ENCODE measurements at regions not wholly inside any gene's neighbourhood (a gene's known extent, or its start where the extent isn't known, plus 50 kb on each side); places are given as distances from the start of the nearest gene placed in this dataset.
"Not testable (repeated sequence)": the region's sequence is repeated elsewhere in the genome, so short reads cannot be mapped to it uniquely, and the experiment has no call there.

GRCh38 chr13:83003185-83003584, 879.1 kb downstream of the SLITRK1 start:
- Histone ChIP-seq H3K4me1 (ENCODE audit: insufficient read depth) (no peaks in the 10 kb centered on the region), H3K4me3 (ENCODE audit: low read depth, low read length) (no peak overlapping the region), H3K36me3 (ENCODE audit: insufficient read depth) (no peaks in the 10 kb centered on the region), H3K27ac (ENCODE audit: low read depth) (no peak overlapping the region)
- DNase-seq (ENCODE audit: extremely low spot score) = no peak

GRCh38 chr13:82993417-82993816, 888.9 kb downstream of the SLITRK1 start:
- Histone ChIP-seq H3K4me3 (ENCODE audit: low read depth, low read length) (no peak overlapping the region), H3K36me3 (ENCODE audit: insufficient read depth) (no peaks in the 10 kb centered on the region), H3K4me1 (ENCODE audit: insufficient read depth) (no peaks in the 10 kb centered on the region), H3K27ac (ENCODE audit: low read depth) (no peak overlapping the region)
- DNase-seq (ENCODE audit: extremely low spot score) = no peak
- WGBS = 90% methylated on average over 2 of the region's 2 CpGs

- no peak overlapping the region for H3K27ac ChIP-seq (ENCODE audit: low read depth)
- H3K36me3 ChIP-seq (ENCODE audit: insufficient read depth) = no peaks in the 10 kb centered on the region
Observed at GRCh38 chr13:82976499-82976898, 905.8 kb downstream of the SLITRK1 start.

GRCh38 chr13:82963226-82964099, 918.8 kb downstream of the SLITRK1 start:
- DNase-seq (ENCODE audit: extremely low spot score) = no peak
- Histone ChIP-seq H3K36me3 (ENCODE audit: insufficient read depth) (no peaks in the 10 kb centered on the region), H3K4me3 (ENCODE audit: low read depth, low read length) (no peak overlapping the region), H3K4me1 (ENCODE audit: insufficient read depth) (no peaks in the 10 kb centered on the region), H3K27ac (ENCODE audit: low read depth) (no peak overlapping the region)
- WGBS = 54% methylated on average over 7 of the region's 7 CpGs

More at GRCh38 chr13:82976499-82976898, 905.8 kb downstream of the SLITRK1 start:
- DNase-seq (ENCODE audit: extremely low spot score) = no peak
- Histone ChIP-seq H3K4me1 (ENCODE audit: insufficient read depth) (no peaks in the 10 kb centered on the region), H3K4me3 (ENCODE audit: low read depth, low read length) (no peak overlapping the region)

GRCh38 chr13:82962397-82962796, 919.9 kb downstream of the SLITRK1 start:
- H3K4me3 ChIP-seq (ENCODE audit: low read depth, low read length) = no peak overlapping the region
- no peaks in the 10 kb centered on the region for H3K4me1 ChIP-seq (ENCODE audit: insufficient read depth)
- H3K27ac ChIP-seq (ENCODE audit: low read depth) = no peak overlapping the region
- 60% methylated on average over 3 of the region's 3 CpGs for WGBS
- DNase-seq (ENCODE audit: extremely low spot score) = no peak
- no peaks in the 10 kb centered on the region for H3K36me3 ChIP-seq (ENCODE audit: insufficient read depth)

- Histone ChIP-seq H3K4me3 (ENCODE audit: low read depth, low read length) (no peak overlapping the region), H3K27ac (ENCODE audit: low read depth) (no peak overlapping the region), H3K4me1 (ENCODE audit: insufficient read depth) (no peaks in the 10 kb centered on the region), H3K36me3 (ENCODE audit: insufficient read depth) (no peaks in the 10 kb centered on the region)
- DNase-seq (ENCODE audit: extremely low spot score) = no peak
- 94% methylated on average over 1 of the region's 1 CpG for WGBS
Observed at GRCh38 chr13:82961757-82962156, 920.5 kb downstream of the SLITRK1 start.

- H3K4me3 ChIP-seq (ENCODE audit: low read depth, low read length); DNase-seq (ENCODE audit: extremely low spot score); H3K27ac ChIP-seq (ENCODE audit: low read depth); H3K36me3 ChIP-seq (ENCODE audit: insufficient read depth); H3K4me1 ChIP-seq (ENCODE audit: insufficient read depth): not testable (repeated sequence)
- WGBS = 88% methylated on average over 6 of the region's 6 CpGs
Observed at GRCh38 chr13:82952336-82952735, 929.9 kb downstream of the SLITRK1 start.

- DNase-seq (ENCODE audit: extremely low spot score) = no peak
- H3K4me3 ChIP-seq (ENCODE audit: low read depth, low read length) = no peak overlapping the region
- H3K36me3 ChIP-seq (ENCODE audit: insufficient read depth) = no peaks in the 10 kb centered on the region
- H3K4me1 ChIP-seq (ENCODE audit: insufficient read depth) = no peaks in the 10 kb centered on the region
- H3K27ac ChIP-seq (ENCODE audit: low read depth) = no peak overlapping the region
Observed at GRCh38 chr13:82947683-82948082, 934.6 kb downstream of the SLITRK1 start.

GRCh38 chr13:82947191-82947621, 935.1 kb downstream of the SLITRK1 start:
- no peaks in the 10 kb centered on the region for H3K4me1 ChIP-seq (ENCODE audit: insufficient read depth)
- H3K4me3 ChIP-seq (ENCODE audit: low read depth, low read length) = no peak overlapping the region
- no peak for DNase-seq (ENCODE audit: extremely low spot score)
- WGBS = 55% methylated on average over 2 of the region's 2 CpGs
- no peak overlapping the region for H3K27ac ChIP-seq (ENCODE audit: low read depth)
- no peaks in the 10 kb centered on the region for H3K36me3 ChIP-seq (ENCODE audit: insufficient read depth)

- Histone ChIP-seq H3K4me1 (ENCODE audit: insufficient read depth) (no peaks in the 10 kb centered on the region), H3K27ac (ENCODE audit: low read depth) (no peak overlapping the region), H3K36me3 (ENCODE audit: insufficient read depth) (no peaks in the 10 kb centered on the region), H3K4me3 (ENCODE audit: low read depth, low read length) (no peak overlapping the region)
- 90% methylated on average over 6 of the region's 6 CpGs for WGBS
- DNase-seq (ENCODE audit: extremely low spot score) = no peak
Observed at GRCh38 chr13:82938644-82939043, 943.6 kb downstream of the SLITRK1 start.

GRCh38 chr13:82934000-82934399, 948.3 kb downstream of the SLITRK1 start:
- no peaks in the 10 kb centered on the region for H3K36me3 ChIP-seq (ENCODE audit: insufficient read depth)
- DNase-seq (ENCODE audit: extremely low spot score) = no peak
- H3K4me3 ChIP-seq (ENCODE audit: low read depth, low read length) = no peak overlapping the region
- WGBS = 30% methylated on average over 2 of the region's 2 CpGs
- H3K27ac ChIP-seq (ENCODE audit: low read depth) = no peak overlapping the region
- no peaks in the 10 kb centered on the region for H3K4me1 ChIP-seq (ENCODE audit: insufficient read depth)

- H3K4me1 ChIP-seq (ENCODE audit: insufficient read depth) = no peaks in the 10 kb centered on the region
- 81% methylated on average over 4 of the region's 4 CpGs for WGBS
- no peak overlapping the region for H3K27ac ChIP-seq (ENCODE audit: low read depth)
- H3K4me3 ChIP-seq (ENCODE audit: low read depth, low read length) = no peak overlapping the region
- DNase-seq (ENCODE audit: extremely low spot score) = no peak
- H3K36me3 ChIP-seq (ENCODE audit: insufficient read depth) = no peaks in the 10 kb centered on the region
Observed at GRCh38 chr13:82925114-82925513, 957.2 kb downstream of the SLITRK1 start.

GRCh38 chr13:82917984-82918383, 964.3 kb downstream of the SLITRK1 start:
- WGBS = 87% methylated on average over 2 of the region's 2 CpGs
- no peaks in the 10 kb centered on the region for H3K36me3 ChIP-seq (ENCODE audit: insufficient read depth)
- H3K4me3 ChIP-seq (ENCODE audit: low read depth, low read length) = no peak overlapping the region
- no peaks in the 10 kb centered on the region for H3K4me1 ChIP-seq (ENCODE audit: insufficient read depth)
- no peak for DNase-seq (ENCODE audit: extremely low spot score)
- H3K27ac ChIP-seq (ENCODE audit: low read depth) = no peak overlapping the region

GRCh38 chr13:82912564-82912963, 969.7 kb downstream of the SLITRK1 start:
- 88% methylated on average over 3 of the region's 3 CpGs for WGBS
- no peaks in the 10 kb centered on the region for H3K4me1 ChIP-seq (ENCODE audit: insufficient read depth)
- no peak overlapping the region for H3K27ac ChIP-seq (ENCODE audit: low read depth)
- no peak for DNase-seq (ENCODE audit: extremely low spot score)
- H3K36me3 ChIP-seq (ENCODE audit: insufficient read depth) = no peaks in the 10 kb centered on the region
- H3K4me3 ChIP-seq (ENCODE audit: low read depth, low read length) = no peak overlapping the region
